BE2C (cell line): ENCODE measurements at regions not wholly inside any gene's neighbourhood (a gene's known extent, or its start where the extent isn't known, plus 50 kb on each side); places are given as distances from the start of the nearest gene placed in this dataset.

ENCODE experiments used
- DNase-seq: peaks from one replicate; pipeline ENCODE4 v3.0.0-alpha.2; 2020
- H3K27me3 ChIP-seq: fragments of 250-450 bp; sonication (Bioruptor Pico); 2 replicates; pipeline ENCODE4 v1.5.1; 2020; ENCODE audit warnings: mild to moderate bottlenecking
- H3K36me3 ChIP-seq: fragments of 250-450 bp; sonication (Bioruptor Pico); 2 replicates; pipeline ENCODE4 v1.5.1; 2020; ENCODE audit warnings: mild to moderate bottlenecking
- H3K4me1 ChIP-seq: fragments of 250-450 bp; sonication (Bioruptor Pico); 2 replicates; pipeline ENCODE4 v1.5.1; 2020
- H3K4me3 ChIP-seq: 2 replicates; pipeline ENCODE4 v1.5.1; 2011; ENCODE audit warnings: low read depth, low read length
- H3K9me3 ChIP-seq: fragments of 250-450 bp; sonication (Bioruptor Pico); 2 replicates; pipeline ENCODE4 v1.5.1; 2020
- TF ChIP-seq, protein P1 (sequence below): IDR thresholded peaks from 2 replicates; pipeline ENCODE4 v1.5.1; 2012; ENCODE audit warnings: mild to moderate bottlenecking, low read depth, low read length

GRCh38 chr12:24411948-24412347, 462.5 kb upstream of the SOX5 start:
- Histone ChIP-seq H3K4me1 (no peaks in the 10 kb centered on the region), H3K4me3 (no peak overlapping the region), H3K27me3 (no peaks in the 10 kb centered on the region), H3K36me3 (no peaks in the 10 kb centered on the region), H3K9me3 (0 out of 2 replicates have a peak, but pooled peaks cover 2% of the 10 kb centered on the region)
- TF ChIP-seq, protein P1, sequence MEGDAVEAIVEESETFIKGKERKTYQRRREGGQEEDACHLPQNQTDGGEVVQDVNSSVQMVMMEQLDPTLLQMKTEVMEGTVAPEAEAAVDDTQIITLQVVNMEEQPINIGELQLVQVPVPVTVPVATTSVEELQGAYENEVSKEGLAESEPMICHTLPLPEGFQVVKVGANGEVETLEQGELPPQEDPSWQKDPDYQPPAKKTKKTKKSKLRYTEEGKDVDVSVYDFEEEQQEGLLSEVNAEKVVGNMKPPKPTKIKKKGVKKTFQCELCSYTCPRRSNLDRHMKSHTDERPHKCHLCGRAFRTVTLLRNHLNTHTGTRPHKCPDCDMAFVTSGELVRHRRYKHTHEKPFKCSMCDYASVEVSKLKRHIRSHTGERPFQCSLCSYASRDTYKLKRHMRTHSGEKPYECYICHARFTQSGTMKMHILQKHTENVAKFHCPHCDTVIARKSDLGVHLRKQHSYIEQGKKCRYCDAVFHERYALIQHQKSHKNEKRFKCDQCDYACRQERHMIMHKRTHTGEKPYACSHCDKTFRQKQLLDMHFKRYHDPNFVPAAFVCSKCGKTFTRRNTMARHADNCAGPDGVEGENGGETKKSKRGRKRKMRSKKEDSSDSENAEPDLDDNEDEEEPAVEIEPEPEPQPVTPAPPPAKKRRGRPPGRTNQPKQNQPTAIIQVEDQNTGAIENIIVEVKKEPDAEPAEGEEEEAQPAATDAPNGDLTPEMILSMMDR: no peak
- DNase-seq: no peak

GRCh38 chr12:24409868-24410267, 460.4 kb upstream of the SOX5 start:
- no peaks in the 10 kb centered on the region for H3K9me3 ChIP-seq
- H3K27me3 ChIP-seq: no peaks in the 10 kb centered on the region
- no peak for DNase-seq
- H3K36me3 ChIP-seq: no peaks in the 10 kb centered on the region
- H3K4me1 ChIP-seq: no peaks in the 10 kb centered on the region
- TF ChIP-seq, protein P1: no peak
- H3K4me3 ChIP-seq: no peak overlapping the region

DNA sequence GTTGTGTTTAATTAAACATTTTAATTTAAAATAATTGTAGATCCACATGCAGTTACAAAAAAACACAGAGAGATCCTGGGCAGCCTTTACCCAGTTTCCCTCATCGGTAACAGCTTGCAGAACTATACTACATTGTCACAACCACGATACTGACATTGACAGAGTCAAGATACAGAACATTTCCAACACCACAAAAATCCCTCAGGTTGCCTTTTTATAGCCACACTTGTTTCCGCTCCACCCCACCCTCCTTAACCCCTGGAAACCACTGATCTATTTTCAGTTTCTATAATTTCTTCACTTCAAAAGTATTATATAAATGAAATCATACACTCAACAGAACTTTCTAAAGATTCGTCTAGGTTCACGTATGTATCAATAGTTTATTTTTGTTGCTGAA, 458.8 kb upstream of the SOX5 start:
- DNase-seq: no peak
- Histone ChIP-seq H3K4me3 (no peak overlapping the region), H3K9me3 (no peaks in the 10 kb centered on the region), H3K27me3 (no peaks in the 10 kb centered on the region), H3K36me3 (no peaks in the 10 kb centered on the region), H3K4me1 (no peaks in the 10 kb centered on the region)
- TF ChIP-seq, protein P1: no peak

DNA sequence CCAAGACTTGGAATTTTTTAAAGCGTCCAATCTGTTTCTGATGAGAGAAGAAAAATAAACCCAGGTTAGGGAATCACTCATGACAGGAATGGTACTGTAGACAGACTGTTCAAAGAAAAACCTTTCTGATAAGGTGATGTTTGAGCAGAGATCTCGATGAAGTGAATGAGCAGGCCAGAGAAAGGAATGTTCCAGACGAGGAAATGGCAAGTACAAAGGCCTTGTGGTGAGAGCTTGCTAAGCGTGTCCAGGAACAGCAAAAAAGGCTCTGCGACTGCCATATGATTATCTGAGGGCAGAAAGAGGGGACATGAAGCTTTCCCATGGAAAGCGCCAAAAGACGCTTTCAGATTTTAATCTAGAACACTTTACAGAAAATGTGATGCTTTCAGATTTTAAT, 458.4 kb upstream of the SOX5 start:
- no peaks in the 10 kb centered on the region for H3K27me3 ChIP-seq
- no peak overlapping the region for H3K4me3 ChIP-seq
- H3K36me3 ChIP-seq: no peaks in the 10 kb centered on the region
- no peaks in the 10 kb centered on the region for H3K4me1 ChIP-seq
- no peak for DNase-seq
- no peaks in the 10 kb centered on the region for H3K9me3 ChIP-seq
- TF ChIP-seq, protein P1: no peak

DNA sequence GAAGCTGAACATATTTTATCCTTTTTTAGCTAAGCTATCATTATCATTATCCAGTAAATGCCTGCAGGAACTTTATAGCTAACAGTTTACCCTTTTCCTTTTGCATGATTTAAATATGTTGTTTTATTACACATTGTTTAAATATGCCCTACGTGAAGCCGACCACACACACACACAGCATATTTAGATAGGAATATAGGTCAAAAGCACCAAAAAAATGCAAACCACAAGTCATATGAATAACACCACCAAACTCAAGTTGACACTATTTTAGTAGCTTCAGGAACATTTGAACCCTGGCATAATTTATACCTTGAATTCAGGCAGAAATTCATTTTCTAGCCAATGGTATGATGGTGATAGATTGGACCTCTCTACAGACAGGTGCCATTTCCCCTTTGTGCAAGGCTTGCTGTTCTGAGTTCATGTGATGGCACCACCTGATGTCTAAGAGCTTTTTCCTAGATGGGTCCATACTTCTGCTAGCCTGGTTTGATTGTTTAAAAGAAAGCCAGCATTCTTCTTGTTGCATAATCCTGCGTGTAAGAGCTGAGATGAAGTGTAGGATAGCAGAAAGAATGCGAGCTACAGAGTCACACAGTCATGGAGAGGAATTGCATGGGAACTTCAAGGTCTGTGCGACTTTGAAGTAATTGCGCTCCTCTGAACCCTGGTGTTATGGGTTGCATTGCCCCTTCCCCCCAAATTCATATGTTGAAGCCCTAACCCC, 454.8 kb upstream of the SOX5 start:
- no peak for DNase-seq
- H3K27me3 ChIP-seq: no peaks in the 10 kb centered on the region
- H3K36me3 ChIP-seq: no peaks in the 10 kb centered on the region
- no peaks in the 10 kb centered on the region for H3K4me1 ChIP-seq
- H3K4me3 ChIP-seq: no peak overlapping the region
- no peaks in the 10 kb centered on the region for H3K9me3 ChIP-seq
- TF ChIP-seq, protein P1: no peak

- TF ChIP-seq, protein P1: no peak
- H3K9me3 ChIP-seq: no peaks in the 10 kb centered on the region
- H3K4me1 ChIP-seq: no peaks in the 10 kb centered on the region
- H3K4me3 ChIP-seq: no peak overlapping the region
- no peaks in the 10 kb centered on the region for H3K27me3 ChIP-seq
- DNase-seq: no peak
- no peaks in the 10 kb centered on the region for H3K36me3 ChIP-seq
Observed at GRCh38 chr12:24400533-24400932, 451.1 kb upstream of the SOX5 start.
